ENCODE measurements at regions not wholly inside any gene's neighbourhood (a gene's known extent, or its start where the extent isn't known, plus 50 kb on each side); places are given as distances from the start of the nearest gene placed in this dataset.

DNA sequence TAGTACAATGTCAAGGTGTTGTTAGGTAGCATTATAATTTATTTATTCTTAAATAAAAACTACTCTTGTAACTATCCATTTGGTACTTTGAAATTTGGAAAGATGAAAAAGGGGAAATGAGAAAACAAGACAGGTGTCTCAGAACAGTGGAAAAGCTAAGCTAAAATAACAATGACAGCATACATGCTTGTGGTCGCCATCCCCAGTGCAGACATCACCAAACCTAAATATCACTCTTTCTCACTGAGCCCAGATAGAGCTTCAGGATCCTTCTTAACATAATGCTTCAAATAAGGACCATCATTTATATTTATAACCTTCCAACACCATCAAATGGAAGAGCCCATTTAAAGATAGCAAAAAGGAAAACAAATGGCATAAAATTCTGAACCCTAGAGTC is 434.4 kb upstream of the BRINP1 start:
- no peak for TF ChIP-seq CTCF (IDR thresholded peaks at IDR 0.05; ENCODE audit: low read depth, low read length, poor library complexity, severe bottlenecking)
- no peak for TF ChIP-seq EZH2phosphoT487 (IDR thresholded peaks at IDR 0.05; ENCODE audit: borderline replicate concordance, low read length)

All from DOHH2 (cell line).